ENCODE measurements at regions not wholly inside any gene's neighbourhood (a gene's known extent, or its start where the extent isn't known, plus 50 kb on each side); places are given as distances from the start of the nearest gene placed in this dataset.
"Not testable (repeated sequence)": the region's sequence is repeated elsewhere in the genome, so short reads cannot be mapped to it uniquely, and the experiment has no call there.

- DNase-seq, result no peak
- H3K27ac ChIP-seq, result no peak overlapping the region
- H3K4me3 ChIP-seq (ENCODE audit: low read depth, low read length), result no peak overlapping the region
- peaks cover 51% of the 10 kb centered on the region for H3K27me3 ChIP-seq (ENCODE audit: insufficient read depth, low read depth, severe bottlenecking)
- H3K36me3 ChIP-seq, result no peaks in the 10 kb centered on the region
- H3K9me3 ChIP-seq (ENCODE audit: severe bottlenecking), result peaks cover 3% of the 10 kb centered on the region
- no peak for TF ChIP-seq CTCF (IDR thresholded peaks at IDR 0.05; ENCODE audit: low read depth, low read length)
Measured at GRCh38 chr10:63042256-63042655, 90.9 kb upstream of the NRBF2 start.

- peaks cover 27% of the 10 kb centered on the region for H3K27me3 ChIP-seq (ENCODE audit: insufficient read depth, low read depth, severe bottlenecking)
- DNase-seq; H3K4me3 ChIP-seq (ENCODE audit: low read depth, low read length); H3K36me3 ChIP-seq; H3K9me3 ChIP-seq (ENCODE audit: severe bottlenecking); H3K27ac ChIP-seq: not testable (repeated sequence)
Measured at GRCh38 chr10:63033616-63034185, 99.4 kb upstream of the NRBF2 start.

GRCh38 chr10:63030536-63030935 is 102.6 kb upstream of the NRBF2 start:
- Histone ChIP-seq H3K27ac (no peak overlapping the region), H3K36me3 (no peaks in the 10 kb centered on the region), H3K4me3 (ENCODE audit: low read depth, low read length) (no peak overlapping the region), H3K27me3 (ENCODE audit: insufficient read depth, low read depth, severe bottlenecking) (peaks cover 22% of the 10 kb centered on the region), H3K9me3 (ENCODE audit: severe bottlenecking) (peaks cover 3% of the 10 kb centered on the region)
- DNase-seq, result no peak
- no peak for TF ChIP-seq CTCF (IDR thresholded peaks at IDR 0.05; ENCODE audit: low read depth, low read length)

GRCh38 chr10:63027531-63027930 is 105.6 kb upstream of the NRBF2 start:
- DNase-seq, result no peak
- Histone ChIP-seq H3K9me3 (ENCODE audit: severe bottlenecking) (no peaks in the 10 kb centered on the region), H3K27ac (no peak overlapping the region), H3K36me3 (no peaks in the 10 kb centered on the region), H3K4me3 (ENCODE audit: low read depth, low read length) (no peak overlapping the region), H3K27me3 (ENCODE audit: insufficient read depth, low read depth, severe bottlenecking) (peaks cover 27% of the 10 kb centered on the region)
- no peak for TF ChIP-seq CTCF (IDR thresholded peaks at IDR 0.05; ENCODE audit: low read depth, low read length)

GRCh38 chr10:63021225-63021624 is 111.9 kb upstream of the NRBF2 start:
- no peak for TF ChIP-seq CTCF (IDR thresholded peaks at IDR 0.05; ENCODE audit: low read depth, low read length)
- no peak overlapping the region for H3K27ac ChIP-seq
- no peaks in the 10 kb centered on the region for H3K36me3 ChIP-seq
- peaks cover 47% of the 10 kb centered on the region for H3K27me3 ChIP-seq (ENCODE audit: insufficient read depth, low read depth, severe bottlenecking)
- DNase-seq, result no peak
- no peak overlapping the region for H3K4me3 ChIP-seq (ENCODE audit: low read depth, low read length)
- H3K9me3 ChIP-seq (ENCODE audit: severe bottlenecking), result no peaks in the 10 kb centered on the region

GRCh38 chr10:63013755-63014154 is 119.4 kb upstream of the NRBF2 start:
- peaks cover 31% of the 10 kb centered on the region for H3K27me3 ChIP-seq (ENCODE audit: insufficient read depth, low read depth, severe bottlenecking)
- no peaks in the 10 kb centered on the region for H3K9me3 ChIP-seq (ENCODE audit: severe bottlenecking)
- no peaks in the 10 kb centered on the region for H3K36me3 ChIP-seq
- H3K4me3 ChIP-seq (ENCODE audit: low read depth, low read length), result no peak overlapping the region
- DNase-seq, result no peak
- H3K27ac ChIP-seq, result no peak overlapping the region
- no peak for TF ChIP-seq CTCF (IDR thresholded peaks at IDR 0.05; ENCODE audit: low read depth, low read length)

All from WERI-Rb-1 (cell line).